ENCODE measurements at regions not wholly inside any gene's neighbourhood (a gene's known extent, or its start where the extent isn't known, plus 50 kb on each side); places are given as distances from the start of the nearest gene placed in this dataset.
"Not testable (repeated sequence)": the region's sequence is repeated elsewhere in the genome, so short reads cannot be mapped to it uniquely, and the experiment has no call there.

- DNase-seq = no peak
Measured at GRCh38 chr20:29687438-29687837, 1570.0 kb upstream of the DEFB115 start.

GRCh38 chr20:29689411-29690225 is 1567.8 kb upstream of the DEFB115 start:
- DNase-seq = peak; percentile 6

DNA sequence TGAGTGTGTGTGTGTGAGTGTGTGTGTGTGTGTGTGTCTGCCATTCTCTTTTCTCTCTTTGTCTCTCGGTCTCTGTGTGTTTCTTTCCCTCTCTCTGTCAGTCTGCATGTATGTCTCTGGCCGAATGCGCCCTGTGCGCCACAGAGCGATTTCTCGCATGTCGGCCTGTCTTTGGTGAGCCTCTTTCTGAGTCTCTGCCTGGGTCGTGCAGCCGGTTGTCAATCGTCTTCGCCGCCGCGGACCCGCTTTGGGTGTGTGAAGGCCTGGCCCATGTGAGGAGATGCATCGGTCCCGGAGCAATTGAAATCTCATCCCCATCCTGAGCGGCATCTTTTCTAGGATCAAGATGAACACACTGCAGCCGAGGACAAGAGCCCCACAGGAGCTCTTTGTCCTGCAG is 1567.2 kb upstream of the DEFB115 start:
- DNase-seq = no peak

DNA sequence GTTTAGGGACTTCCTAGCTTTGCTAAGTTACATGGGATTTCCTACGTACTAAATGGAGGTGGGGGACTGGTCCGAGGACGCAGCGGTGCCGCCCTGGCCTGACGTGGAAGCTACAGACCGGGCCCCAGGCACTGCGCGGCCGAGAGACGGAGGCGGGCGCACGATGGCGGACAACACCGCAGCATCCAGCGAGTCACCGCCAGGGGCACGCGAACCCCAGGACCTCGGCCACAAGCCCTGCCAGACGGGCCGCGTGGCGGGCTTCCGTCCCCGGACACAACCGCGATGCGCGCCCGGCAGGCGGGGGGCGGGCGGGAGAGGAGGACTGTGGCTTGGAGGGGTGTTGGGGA is 1516.9 kb upstream of the DEFB115 start:
- DNase-seq = no peak

GRCh38 chr20:29740951-29741593 is 1516.4 kb upstream of the DEFB115 start:
- DNase-seq = no peak

DNA sequence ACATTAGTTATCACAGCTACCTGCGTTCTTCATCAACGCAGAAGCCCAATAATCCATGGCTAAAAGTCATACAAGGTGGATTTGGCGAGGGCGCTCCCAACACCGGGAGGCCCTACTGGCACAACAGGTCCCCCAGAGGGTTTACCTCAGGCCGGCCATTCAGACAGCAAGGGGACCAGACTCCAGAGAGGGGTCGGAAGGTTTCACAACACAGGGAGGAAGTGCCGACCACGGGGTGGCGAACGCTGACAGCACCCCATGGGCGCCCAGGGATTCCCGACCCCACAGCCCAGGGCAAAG is 1515.9 kb upstream of the DEFB115 start:
- no peak for DNase-seq

GRCh38 chr20:29741894-29742698 is 1515.4 kb upstream of the DEFB115 start:
- DNase-seq = no peak

- no peak for DNase-seq
Measured at GRCh38 chr20:29742699-29743100, 1514.8 kb upstream of the DEFB115 start.

- no peak for DNase-seq
Measured at GRCh38 chr20:29743101-29743931, 1514.1 kb upstream of the DEFB115 start.

- no peak for DNase-seq
Measured at GRCh38 chr20:29744071-29744470, 1513.4 kb upstream of the DEFB115 start.

- not testable (repeated sequence) for DNase-seq
Measured at GRCh38 chr20:29745534-29746245, 1511.8 kb upstream of the DEFB115 start.

DNA sequence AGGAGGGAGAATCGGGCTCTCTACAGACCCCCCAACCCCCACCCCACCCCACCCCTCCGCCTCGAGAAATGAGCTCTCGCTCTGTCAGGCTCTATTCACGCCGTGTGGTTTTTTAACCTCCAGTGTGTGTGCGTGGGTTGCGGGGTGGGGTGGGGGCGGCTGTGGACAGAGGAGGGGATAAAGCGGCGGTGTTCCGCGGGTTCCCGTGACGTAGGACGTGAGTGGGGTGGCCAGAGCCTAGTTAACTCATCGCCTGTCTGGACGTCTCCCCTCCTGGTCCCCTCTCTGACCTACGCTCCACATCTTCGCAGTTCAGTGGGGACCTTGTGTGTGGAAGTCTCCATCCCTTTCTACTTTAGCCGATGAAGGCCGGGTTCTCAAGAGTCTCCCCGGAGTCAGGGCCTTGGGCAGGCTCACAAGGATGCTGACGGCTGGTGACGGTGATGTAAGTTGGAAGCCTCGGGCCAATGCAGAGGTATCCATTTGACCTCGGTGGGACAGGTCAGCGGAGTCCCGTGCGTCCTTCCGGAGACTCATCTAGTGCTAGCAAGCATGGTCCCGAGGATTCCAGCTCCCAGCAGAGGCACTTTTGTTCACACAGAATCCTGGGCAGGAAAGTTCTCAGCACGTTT is 1507.1 kb upstream of the DEFB115 start:
- no peak for DNase-seq

- not testable (repeated sequence) for DNase-seq
Measured at GRCh38 chr20:29752644-29753425, 1504.6 kb upstream of the DEFB115 start.

DNA sequence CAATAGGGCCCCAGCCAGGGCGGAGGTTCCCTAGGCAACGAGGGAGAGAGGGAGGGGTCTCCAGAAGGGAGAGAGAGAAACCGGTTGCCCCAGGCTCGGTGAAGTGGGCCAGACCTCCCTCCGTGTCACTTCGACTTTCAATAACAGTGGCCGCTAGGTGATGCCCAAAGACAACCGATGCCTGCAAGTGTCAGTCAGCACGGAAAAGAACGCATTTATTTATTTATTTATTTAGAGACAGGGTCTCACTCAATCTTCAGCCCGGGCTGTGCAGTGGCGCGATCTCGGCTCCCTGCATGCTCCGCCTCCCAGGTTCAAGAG is 1504.1 kb upstream of the DEFB115 start:
- not testable (repeated sequence) for DNase-seq

DNA sequence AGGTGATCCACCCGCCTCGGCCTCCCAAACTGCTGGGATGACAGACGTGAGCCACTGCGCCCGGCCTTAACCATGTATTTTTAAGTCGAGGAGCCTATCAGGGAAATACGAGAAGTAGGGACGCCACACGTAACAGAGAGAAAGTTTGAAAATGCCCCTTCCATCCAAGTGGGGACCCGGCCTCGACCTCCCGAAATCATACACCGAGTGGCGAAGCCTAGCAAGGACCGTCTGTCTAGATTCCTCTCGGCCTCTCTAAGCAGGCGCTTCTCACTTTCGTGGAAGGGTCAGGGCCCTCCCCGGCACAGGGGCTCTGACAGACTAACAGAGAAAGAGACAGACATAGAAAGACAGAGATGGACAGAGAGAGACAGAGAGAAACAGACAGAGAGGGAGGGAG is 1503.6 kb upstream of the DEFB115 start:
- DNase-seq = not testable (repeated sequence)

DNA sequence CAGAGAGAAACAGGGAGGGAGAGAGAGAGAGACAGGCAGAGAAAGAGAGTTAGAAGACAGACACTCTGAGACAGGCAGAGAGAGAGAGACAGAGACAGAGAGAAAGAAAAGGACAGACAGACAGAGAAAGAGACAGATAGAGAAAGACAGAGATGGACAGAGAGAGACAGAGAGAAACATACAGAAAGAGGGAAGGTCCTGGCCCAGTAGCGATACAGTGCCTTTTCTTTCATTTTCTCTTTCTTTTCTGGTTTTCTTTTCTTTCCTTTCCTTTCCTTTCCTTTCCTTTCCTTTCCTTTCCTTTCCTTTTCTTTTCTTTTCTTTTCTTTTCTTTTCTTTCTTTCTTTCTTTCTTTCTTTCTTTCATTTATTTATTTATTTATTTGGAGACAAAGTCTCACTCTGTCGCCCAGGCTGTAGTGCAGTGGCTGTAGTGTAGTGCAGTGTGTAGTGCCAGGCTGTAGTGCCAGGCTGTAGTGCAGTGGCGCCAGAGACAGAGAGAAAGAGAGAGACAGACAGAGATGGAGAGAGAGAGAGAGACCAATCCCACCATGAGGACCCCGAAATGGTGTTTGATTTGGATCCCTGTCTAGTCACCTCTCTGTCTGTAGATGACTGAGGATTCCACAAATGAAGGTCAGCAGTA is 1501.5 kb upstream of the DEFB115 start:
- not testable (repeated sequence) for DNase-seq

DNA sequence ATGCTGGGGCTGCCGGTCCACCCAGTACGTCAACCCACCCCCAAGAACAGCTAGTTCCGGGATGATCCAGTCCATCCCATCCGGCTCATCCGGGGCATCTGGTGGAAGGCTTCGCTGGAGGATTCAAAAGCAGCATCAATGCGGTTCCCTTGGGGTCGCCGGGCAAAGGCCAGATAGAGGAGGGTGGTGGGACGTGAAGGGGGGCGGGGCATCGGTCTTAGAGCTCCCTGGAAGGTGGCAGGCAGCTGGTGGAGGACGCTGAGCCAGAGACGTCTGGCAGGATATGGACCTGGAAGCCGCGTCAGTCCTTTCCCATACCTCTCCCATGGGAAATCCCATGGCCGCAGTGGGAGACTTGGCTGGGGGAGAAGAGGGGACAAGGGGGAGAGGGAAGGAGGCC is 1500.8 kb upstream of the DEFB115 start:
- no peak for DNase-seq

DNA sequence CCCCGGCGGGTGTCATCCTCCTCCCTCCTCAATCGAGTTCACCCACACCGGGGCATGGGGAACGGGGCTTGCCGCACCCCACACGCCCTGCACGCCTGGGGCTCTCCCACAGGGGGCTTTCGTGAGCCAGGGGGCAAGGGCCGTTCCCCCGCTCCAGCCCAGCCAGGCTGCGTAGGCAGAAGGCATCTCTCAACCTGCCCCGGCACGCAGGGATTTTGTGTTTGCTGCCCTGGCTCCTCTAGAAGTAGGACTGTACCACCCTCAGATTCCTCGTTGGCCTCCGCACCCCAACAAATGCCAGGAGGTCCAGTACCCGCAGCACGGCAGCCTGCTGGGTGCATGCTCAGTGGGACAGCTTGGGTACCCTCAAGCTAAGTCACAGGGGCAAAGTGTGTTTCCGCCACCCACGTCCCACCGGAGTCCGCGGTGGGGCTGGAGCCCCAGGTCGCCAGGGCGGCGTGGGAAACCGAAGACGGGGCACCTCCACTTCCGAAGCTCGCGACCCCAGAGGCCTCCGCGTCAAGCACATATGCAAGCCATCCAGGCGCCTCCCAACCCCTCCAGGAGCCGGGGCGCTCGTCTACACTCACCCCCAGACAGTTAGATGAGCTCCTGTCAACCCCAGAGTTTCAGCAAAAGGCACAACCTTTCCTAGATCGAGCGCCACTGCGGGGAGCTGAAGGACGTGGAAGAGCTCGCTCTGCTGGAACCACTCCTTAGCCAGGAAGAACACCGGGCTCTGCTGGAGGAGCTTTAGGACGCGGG is 1495.7 kb upstream of the DEFB115 start:
- DNase-seq = not testable (repeated sequence)

DNA sequence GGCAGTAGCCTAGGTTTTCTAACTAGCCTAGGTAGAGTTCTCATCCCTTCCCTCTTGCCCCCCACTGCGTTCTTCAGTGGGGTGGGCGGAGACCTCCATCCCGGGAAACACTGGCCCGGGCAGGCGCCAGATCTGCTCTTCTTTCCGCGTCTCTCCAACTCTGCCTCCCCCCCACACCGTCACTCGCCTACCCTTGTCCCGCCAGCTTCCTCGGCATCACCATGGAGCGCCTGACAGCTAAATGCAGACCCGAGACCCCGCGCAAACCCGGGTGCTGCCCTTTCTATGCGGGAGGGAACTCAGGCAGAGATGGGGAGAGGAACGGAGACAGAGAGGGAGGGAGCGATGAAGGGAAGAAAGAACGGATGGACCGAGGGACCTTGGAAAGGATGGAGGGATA is 1494.8 kb upstream of the DEFB115 start:
- no peak for DNase-seq

All from NCI-H1092 treated with DMSO at 0.1 percent for 48 hours (cell line).